GM23338 (cell line): ENCODE measurements at regions not wholly inside any gene's neighbourhood (a gene's known extent, or its start where the extent isn't known, plus 50 kb on each side); places are given as distances from the start of the nearest gene placed in this dataset.

Experiments used
- ATAC-seq: fragments of 200-7000 bp; cut with Tn5 transposase; 3 replicates; pipeline ENCODE4 v1.9.1; 2020
- DNase-seq: peaks from one replicate; pipeline ENCODE4 v3.0.0-alpha.2; 2015; ENCODE audit warnings: low spot score
- H2AFZ ChIP-seq: fragments of 200-600 bp; sonication (generic); 2 replicates; pipeline ENCODE4 v1.8.0; 2016; ENCODE audit warnings: antibody characterized with exemption, mild to moderate bottlenecking, moderate library complexity
- H3F3A ChIP-seq: fragments of 200-600 bp; sonication (generic); replicated peaks from 2 replicates; pipeline ENCODE4 v1.8.0; 2017; ENCODE audit warnings: antibody characterized with exemption, mixed run types, low read depth
- H3K27ac ChIP-seq: fragments of 200-600 bp; sonication (generic); 2 replicates; pipeline ENCODE4 v1.6.1; 2016; ENCODE audit warnings: low read depth
- H3K27me3 ChIP-seq: fragments of 200-600 bp; sonication (generic); 2 replicates; pipeline ENCODE4 v1.8.0; 2016; ENCODE audit warnings: mild to moderate bottlenecking, mixed run types, moderate library complexity; ENCODE audit not compliant: insufficient read depth
- H3K36me3 ChIP-seq: fragments of 200-600 bp; sonication (generic); 2 replicates; pipeline ENCODE4 v1.8.0; 2016; ENCODE audit warnings: mild to moderate bottlenecking; ENCODE audit not compliant: insufficient read depth
- H3K4me1 ChIP-seq: fragments of 200-600 bp; sonication (generic); 2 replicates; pipeline ENCODE4 v1.8.0; 2016; ENCODE audit warnings: mild to moderate bottlenecking, moderate library complexity; ENCODE audit not compliant: insufficient read depth
- H3K4me2 ChIP-seq: fragments of 200-600 bp; sonication (generic); 2 replicates; pipeline ENCODE4 v1.7.1; 2017; ENCODE audit warnings: mixed run types
- H3K4me3 ChIP-seq: fragments of 200-600 bp; sonication (generic); 2 replicates; pipeline ENCODE4 v1.6.1; 2016; ENCODE audit warnings: mixed run types
- H3K79me2 ChIP-seq: fragments of 200-600 bp; sonication (generic); replicated peaks from 2 replicates; pipeline ENCODE4 v1.8.0; 2017; ENCODE audit warnings: mild to moderate bottlenecking; ENCODE audit not compliant: insufficient read depth
- H3K9me2 ChIP-seq: fragments of 200-600 bp; sonication (generic); 2 replicates; pipeline ENCODE4 v1.8.0; 2017; ENCODE audit not compliant: insufficient read depth
- H4K20me1 ChIP-seq: fragments of 200-600 bp; sonication (generic); replicated peaks from 2 replicates; pipeline ENCODE4 v1.8.0; 2017; ENCODE audit warnings: mild to moderate bottlenecking; ENCODE audit not compliant: insufficient read depth
- H3K27ac Mint-ChIP-seq: 2 replicates; pipeline ENCODE4 v1.8.0; 2020; ENCODE audit warnings: inconsistent platforms, mild to moderate bottlenecking, moderate library complexity, mixed read lengths
- H3K27me3 Mint-ChIP-seq: 3 replicates; pipeline ENCODE4 v1.8.0; 2022; ENCODE audit warnings: low read depth, mild to moderate bottlenecking, moderate library complexity, mixed read lengths, inconsistent platforms; ENCODE audit not compliant: insufficient read depth, poor library complexity
- H3K36me3 Mint-ChIP-seq: 3 replicates; pipeline ENCODE4 v1.8.0; 2021; ENCODE audit warnings: low read depth, mild to moderate bottlenecking, inconsistent platforms, moderate library complexity, mixed read lengths
- H3K4me1 Mint-ChIP-seq: 3 replicates; pipeline ENCODE4 v1.8.0; 2020; ENCODE audit warnings: mild to moderate bottlenecking, inconsistent platforms, mixed read lengths
- H3K4me3 Mint-ChIP-seq: 3 replicates; pipeline ENCODE4 v1.8.0; 2021; ENCODE audit warnings: moderate library complexity, mild to moderate bottlenecking, inconsistent platforms, mixed read lengths
- H3K9me3 Mint-ChIP-seq: 3 replicates; pipeline ENCODE4 v1.8.0; 2020; ENCODE audit warnings: moderate library complexity, mild to moderate bottlenecking, inconsistent platforms, mixed read lengths
- CREB1 ChIP-seq: fragments of 250-450 bp; sonication (Bioruptor Pico); IDR thresholded peaks from 2 replicates; pipeline ENCODE4 v1.5.0; 2020; ENCODE audit warnings: low read depth, mild to moderate bottlenecking, moderate library complexity
- CTCF ChIP-seq, 2 experiments: fragments of 200-600 bp in 1 of 2; sonication (generic) in 1 of 2; conservative IDR thresholded peaks; 2 replicates each; pipeline versions ENCODE4 v1.5.1 to v1.6.1; 2016 to 2017; ENCODE audit warnings: antibody characterized with exemption in 2 of 2, low read depth in 2 of 2, mild to moderate bottlenecking in 2 of 2, moderate library complexity in 1 of 2
- ETS1 ChIP-seq: IDR thresholded peaks from 2 replicates; pipeline ENCODE4 v1.6.1; 2016; ENCODE audit warnings: antibody characterized with exemption
- EZH2 ChIP-seq: fragments of 200-600 bp; sonication (generic); IDR thresholded peaks from one replicate; pipeline ENCODE4 v1.8.0; 2017; ENCODE audit warnings: antibody characterized with exemption, mild to moderate bottlenecking, low read depth; ENCODE audit not compliant: unreplicated experiment
- EZH2phosphoT487 ChIP-seq: fragments of 200-600 bp; sonication (generic); IDR thresholded peaks from one replicate; pipeline ENCODE4 v1.8.1; 2018; ENCODE audit warnings: antibody characterized with exemption; ENCODE audit not compliant: unreplicated experiment
- JUNB ChIP-seq: IDR thresholded peaks from one replicate; pipeline ENCODE4 v1.6.1; 2016; ENCODE audit warnings: antibody characterized with exemption; ENCODE audit not compliant: unreplicated experiment
- NANOG ChIP-seq: IDR thresholded peaks from 2 replicates; pipeline ENCODE4 v1.6.1; 2016; ENCODE audit warnings: antibody characterized with exemption, borderline replicate concordance
- POLR2AphosphoS5 ChIP-seq: IDR thresholded peaks from 2 replicates; pipeline ENCODE4 v1.6.1; 2016; ENCODE audit warnings: antibody characterized with exemption, low read depth
- REST ChIP-seq: IDR thresholded peaks from one replicate; pipeline ENCODE4 v1.6.1; 2018; ENCODE audit warnings: antibody characterized with exemption; ENCODE audit not compliant: unreplicated experiment
- STAT1 ChIP-seq: IDR thresholded peaks from one replicate; pipeline ENCODE4 v1.6.1; 2016; ENCODE audit warnings: antibody characterized with exemption; ENCODE audit not compliant: unreplicated experiment
- ZNF114 ChIP-seq: fragments of 250-450 bp; sonication (Bioruptor Pico); IDR thresholded peaks from 2 replicates; pipeline ENCODE4 v1.5.0; 2020; ENCODE audit warnings: mild to moderate bottlenecking, moderate library complexity
- ZNF331 ChIP-seq: fragments of 250-450 bp; sonication (Bioruptor Pico); IDR thresholded peaks from 2 replicates; pipeline ENCODE4 v1.5.0; 2020; ENCODE audit warnings: low read depth, mild to moderate bottlenecking, moderate library complexity
- ZNF462 ChIP-seq: fragments of 250-450 bp; sonication (Bioruptor Pico); IDR thresholded peaks from 2 replicates; pipeline ENCODE4 v1.5.0; 2020; ENCODE audit warnings: mild to moderate bottlenecking, moderate library complexity

- no peaks in the 10 kb centered on the region for H3K9me3 Mint-ChIP-seq
Observed at GRCh38 chr22:23466351-23466750, 113.7 kb downstream of the IGLL1 start.

More at GRCh38 chr22:23466351-23466750, 113.7 kb downstream of the IGLL1 start:
- Mint-ChIP-seq H3K27me3 (no peaks in the 10 kb centered on the region), H3K27ac (no peak overlapping the region), H3K36me3 (no peaks in the 10 kb centered on the region), H3K4me1 (no peaks in the 10 kb centered on the region), H3K4me3 (no peak overlapping the region)
- Histone ChIP-seq H3K4me2 (no peak overlapping the region), H3F3A (no peaks in the 10 kb centered on the region), H3K4me1 (no peaks in the 10 kb centered on the region), H4K20me1 (no peaks in the 10 kb centered on the region), H3K27me3 (no peaks in the 10 kb centered on the region), H3K9me2 (no peaks in the 10 kb centered on the region), H3K79me2 (no peaks in the 10 kb centered on the region), H3K4me3 (no peak overlapping the region), H3K36me3 (no peaks in the 10 kb centered on the region), H2AFZ (no peak overlapping the region), H3K27ac (no peak overlapping the region)
- TF ChIP-seq ZNF462 (CRISPR knock-in tag) (no peak), ETS1 (no peak), ZNF331 (CRISPR knock-in tag) (no peak), JUNB (no peak), EZH2phosphoT487 (no peak), EZH2 (no peak), NANOG (no peak), STAT1 (no peak), ZNF114 (CRISPR knock-in tag) (no peak), CTCF (conservative IDR thresholded peaks at IDR 0.05; ENCODE audit: low read depth in 2 of 2) (no peak), REST (no peak), CREB1 (CRISPR knock-in tag) (no peak), POLR2AphosphoS5 (no peak)
- no peak for ATAC-seq
- no peak for DNase-seq
